HEK293T (cell line): ENCODE measurements at regions not wholly inside any gene's neighbourhood (a gene's known extent, or its start where the extent isn't known, plus 50 kb on each side); places are given as distances from the start of the nearest gene placed in this dataset.

Experiments used
- BHLHE40 ChIP-seq: fragments of 450-650 bp; IDR thresholded peaks from 2 replicates; pipeline ENCODE4 v1.6.1; 2016; ENCODE audit warnings: mild to moderate bottlenecking, moderate library complexity, borderline replicate concordance
- ELF4 ChIP-seq: fragments of 450-650 bp; IDR thresholded peaks from 2 replicates; pipeline ENCODE4 v1.6.1; 2017; ENCODE audit warnings: antibody characterized with exemption
- FOXM1 ChIP-seq: fragments of 450-650 bp; IDR thresholded peaks from 2 replicates; pipeline ENCODE4 v1.6.1; 2017; ENCODE audit warnings: mild to moderate bottlenecking, borderline replicate concordance
- HDGF ChIP-seq: fragments of 450-650 bp; IDR thresholded peaks from 2 replicates; pipeline ENCODE4 v1.6.1; 2017; ENCODE audit warnings: antibody characterized with exemption, borderline replicate concordance
- SP1 ChIP-seq: fragments of 450-650 bp; IDR thresholded peaks from 2 replicates; pipeline ENCODE4 v1.6.1; 2017
- SUZ12 ChIP-seq: fragments of 450-650 bp; IDR thresholded peaks from 2 replicates; pipeline ENCODE4 v1.6.1; 2016; ENCODE audit warnings: mild to moderate bottlenecking

- no peak for TF ChIP-seq FOXM1
- TF ChIP-seq SP1, result no peak
- TF ChIP-seq ELF4, result no peak
- no peak for TF ChIP-seq BHLHE40
- TF ChIP-seq SUZ12, result no peak
- TF ChIP-seq HDGF, result no peak
Observed at GRCh38 chr6:141307309-141307998, 825.3 kb upstream of the GJE1 start.
